ENCODE measurements at regions not wholly inside any gene's neighbourhood (a gene's known extent, or its start where the extent isn't known, plus 50 kb on each side); places are given as distances from the start of the nearest gene placed in this dataset.

DNA sequence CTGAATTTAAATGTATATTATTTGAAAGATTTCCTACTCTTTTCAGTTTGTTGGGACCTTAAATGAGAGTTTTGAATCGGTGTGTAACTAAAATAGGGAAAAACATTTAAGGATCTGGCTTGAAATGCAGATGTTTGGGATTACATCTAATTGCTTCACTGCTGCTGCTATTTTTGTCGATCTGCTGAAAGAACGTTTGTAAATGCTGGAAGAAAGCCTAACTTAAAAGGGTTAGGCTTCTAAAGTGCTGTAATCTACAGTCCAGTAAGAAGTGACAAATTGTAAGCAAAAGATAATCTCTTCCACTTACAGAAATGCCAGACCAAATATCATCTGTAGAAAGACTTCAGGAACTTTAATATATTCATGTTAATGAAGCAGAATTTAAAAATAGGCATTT lies 691.6 kb downstream of the ZNF385D start:
- peak; percentile 57 for DNase-seq (ENCODE audit: low read depth)
- H3K9me3 ChIP-seq (ENCODE audit: control insufficient read depth, low read length): no peaks in the 10 kb centered on the region

GRCh38 chr3:21056293-21056692 lies 694.7 kb downstream of the ZNF385D start:
- no peaks in the 10 kb centered on the region for H3K27me3 ChIP-seq (replicated peaks; ENCODE audit: control insufficient read depth, insufficient read depth, low read length)
- peaks cover 11% of the 10 kb centered on the region for H3K4me1 ChIP-seq (ENCODE audit: control insufficient read depth, insufficient read depth, low read length)
- H3K36me3 ChIP-seq (ENCODE audit: control insufficient read depth, insufficient read depth, low read length, severe bottlenecking): no peaks in the 10 kb centered on the region
- no peaks in the 10 kb centered on the region for H3K9me3 ChIP-seq (ENCODE audit: control insufficient read depth, low read length)
- DNase-seq (ENCODE audit: low read depth): no peak
- no peak overlapping the region for H3K9ac ChIP-seq (ENCODE audit: low read length)
- H3K4me3 ChIP-seq (ENCODE audit: low read length): no peak overlapping the region

More for the DNA sequence above, 691.6 kb downstream of the ZNF385D start:
- Histone ChIP-seq H3K4me3 (ENCODE audit: low read length) (peak overlapping the region; percentile 60), H3K36me3 (ENCODE audit: control insufficient read depth, insufficient read depth, low read length, severe bottlenecking) (no peaks in the 10 kb centered on the region), H3K4me1 (ENCODE audit: control insufficient read depth, insufficient read depth, low read length) (peaks cover 19% of the 10 kb centered on the region), H3K9ac (ENCODE audit: low read length) (peak overlapping the region; percentile 55), H3K27me3 (replicated peaks; ENCODE audit: control insufficient read depth, insufficient read depth, low read length) (no peaks in the 10 kb centered on the region)

GRCh38 chr3:21055015-21055414 lies 696.0 kb downstream of the ZNF385D start:
- no peaks in the 10 kb centered on the region for H3K36me3 ChIP-seq (ENCODE audit: control insufficient read depth, insufficient read depth, low read length, severe bottlenecking)
- H3K27me3 ChIP-seq (replicated peaks; ENCODE audit: control insufficient read depth, insufficient read depth, low read length): no peaks in the 10 kb centered on the region
- H3K9me3 ChIP-seq (ENCODE audit: control insufficient read depth, low read length): no peaks in the 10 kb centered on the region
- peaks cover 11% of the 10 kb centered on the region for H3K4me1 ChIP-seq (ENCODE audit: control insufficient read depth, insufficient read depth, low read length)
- DNase-seq (ENCODE audit: low read depth): no peak
- no peak overlapping the region for H3K9ac ChIP-seq (ENCODE audit: low read length)
- no peak overlapping the region for H3K4me3 ChIP-seq (ENCODE audit: low read length)

- Histone ChIP-seq H3K4me3 (ENCODE audit: low read length) (no peak overlapping the region), H3K9me3 (ENCODE audit: control insufficient read depth, low read length) (no peaks in the 10 kb centered on the region), H3K4me1 (ENCODE audit: control insufficient read depth, insufficient read depth, low read length) (peaks cover 3% of the 10 kb centered on the region), H3K9ac (ENCODE audit: low read length) (no peak overlapping the region), H3K36me3 (ENCODE audit: control insufficient read depth, insufficient read depth, low read length, severe bottlenecking) (no peaks in the 10 kb centered on the region), H3K27me3 (replicated peaks; ENCODE audit: control insufficient read depth, insufficient read depth, low read length) (no peaks in the 10 kb centered on the region)
- DNase-seq (ENCODE audit: low read depth): no peak
Observed at GRCh38 chr3:21054064-21054463, 696.9 kb downstream of the ZNF385D start.

GRCh38 chr3:21049334-21050062 lies 701.5 kb downstream of the ZNF385D start:
- Histone ChIP-seq H3K4me1 (ENCODE audit: control insufficient read depth, insufficient read depth, low read length) (no peaks in the 10 kb centered on the region), H3K9ac (ENCODE audit: low read length) (no peak overlapping the region), H3K4me3 (ENCODE audit: low read length) (no peak overlapping the region), H3K36me3 (ENCODE audit: control insufficient read depth, insufficient read depth, low read length, severe bottlenecking) (no peaks in the 10 kb centered on the region), H3K9me3 (ENCODE audit: control insufficient read depth, low read length) (no peaks in the 10 kb centered on the region), H3K27me3 (replicated peaks; ENCODE audit: control insufficient read depth, insufficient read depth, low read length) (no peaks in the 10 kb centered on the region)
- DNase-seq (ENCODE audit: low read depth): no peak

- Histone ChIP-seq H3K4me3 (ENCODE audit: low read length) (no peak overlapping the region), H3K4me1 (ENCODE audit: control insufficient read depth, insufficient read depth, low read length) (no peaks in the 10 kb centered on the region), H3K9me3 (ENCODE audit: control insufficient read depth, low read length) (no peaks in the 10 kb centered on the region), H3K36me3 (ENCODE audit: control insufficient read depth, insufficient read depth, low read length, severe bottlenecking) (no peaks in the 10 kb centered on the region), H3K27me3 (replicated peaks; ENCODE audit: control insufficient read depth, insufficient read depth, low read length) (no peaks in the 10 kb centered on the region), H3K9ac (ENCODE audit: low read length) (no peak overlapping the region)
- no peak for DNase-seq (ENCODE audit: low read depth)
Observed at GRCh38 chr3:21043139-21043538, 707.9 kb downstream of the ZNF385D start.

DNA sequence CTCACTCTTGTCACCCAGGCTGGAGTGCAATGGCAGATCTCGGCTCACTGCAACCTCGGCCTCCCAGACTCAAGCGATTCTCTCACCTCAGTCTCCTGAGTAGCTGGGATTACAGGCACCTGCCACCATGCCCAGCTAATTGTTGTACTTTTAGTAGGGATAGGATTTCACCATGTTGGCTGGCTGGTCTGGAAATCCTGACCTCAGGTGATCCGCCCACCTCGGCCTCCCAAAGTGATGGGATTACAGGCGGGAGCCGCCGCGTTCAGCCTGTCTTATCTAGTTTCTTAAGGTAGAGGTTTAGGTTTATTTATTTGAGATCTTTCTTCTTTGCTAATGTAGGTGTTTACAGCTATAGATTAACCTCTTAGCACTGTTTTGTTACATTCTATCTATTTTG lies 708.8 kb downstream of the ZNF385D start:
- no peaks in the 10 kb centered on the region for H3K9me3 ChIP-seq (ENCODE audit: control insufficient read depth, low read length)
- H3K9ac ChIP-seq (ENCODE audit: low read length): no peak overlapping the region
- no peaks in the 10 kb centered on the region for H3K27me3 ChIP-seq (replicated peaks; ENCODE audit: control insufficient read depth, insufficient read depth, low read length)
- H3K4me1 ChIP-seq (ENCODE audit: control insufficient read depth, insufficient read depth, low read length): no peaks in the 10 kb centered on the region
- DNase-seq (ENCODE audit: low read depth): no peak
- H3K36me3 ChIP-seq (ENCODE audit: control insufficient read depth, insufficient read depth, low read length, severe bottlenecking): no peaks in the 10 kb centered on the region
- no peak overlapping the region for H3K4me3 ChIP-seq (ENCODE audit: low read length)

DNA sequence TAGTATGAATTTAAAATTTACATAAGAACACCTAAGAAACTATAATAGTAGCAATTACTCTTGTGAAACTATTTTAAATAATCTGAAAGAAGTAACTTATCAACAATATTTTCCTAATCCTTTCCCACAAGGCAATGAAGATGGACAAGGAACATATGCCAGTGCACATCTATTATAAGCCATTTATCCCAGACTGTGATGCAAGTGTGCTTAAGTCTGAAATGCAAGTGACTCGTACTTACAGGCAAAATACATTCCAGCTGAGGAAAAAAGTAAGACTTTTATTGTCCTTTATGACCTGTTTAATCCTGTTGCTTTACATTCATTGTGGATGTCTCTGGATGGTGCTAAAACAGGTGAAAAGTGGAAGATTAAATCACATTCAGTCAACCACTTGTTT lies 709.4 kb downstream of the ZNF385D start:
- Histone ChIP-seq H3K9ac (ENCODE audit: low read length) (no peak overlapping the region), H3K36me3 (ENCODE audit: control insufficient read depth, insufficient read depth, low read length, severe bottlenecking) (no peaks in the 10 kb centered on the region), H3K27me3 (replicated peaks; ENCODE audit: control insufficient read depth, insufficient read depth, low read length) (no peaks in the 10 kb centered on the region), H3K4me3 (ENCODE audit: low read length) (no peak overlapping the region), H3K4me1 (ENCODE audit: control insufficient read depth, insufficient read depth, low read length) (no peaks in the 10 kb centered on the region), H3K9me3 (ENCODE audit: control insufficient read depth, low read length) (no peaks in the 10 kb centered on the region)
- DNase-seq (ENCODE audit: low read depth): peak; percentile 70

DNA sequence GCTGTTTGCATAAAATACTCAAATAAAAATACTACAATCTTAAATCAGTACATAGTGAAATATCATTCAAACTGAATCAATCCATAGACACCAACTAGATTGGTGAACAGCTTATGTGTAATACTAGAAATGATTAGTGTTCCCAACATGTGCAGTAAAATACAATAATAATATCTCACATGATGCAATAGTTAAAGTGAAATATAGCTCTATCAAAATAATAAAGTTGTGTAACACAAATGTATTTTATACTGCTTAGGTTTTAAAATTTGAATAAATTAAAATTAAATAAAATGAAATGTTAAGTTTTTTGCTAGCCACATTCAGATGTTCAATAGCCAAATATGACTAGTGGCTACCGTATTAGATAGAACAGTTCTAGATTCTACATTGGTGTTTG lies 714.1 kb downstream of the ZNF385D start:
- Histone ChIP-seq H3K9me3 (ENCODE audit: control insufficient read depth, low read length) (no peaks in the 10 kb centered on the region), H3K36me3 (ENCODE audit: control insufficient read depth, insufficient read depth, low read length, severe bottlenecking) (no peaks in the 10 kb centered on the region), H3K27me3 (replicated peaks; ENCODE audit: control insufficient read depth, insufficient read depth, low read length) (no peaks in the 10 kb centered on the region), H3K4me3 (ENCODE audit: low read length) (no peak overlapping the region), H3K9ac (ENCODE audit: low read length) (no peak overlapping the region), H3K4me1 (ENCODE audit: control insufficient read depth, insufficient read depth, low read length) (no peaks in the 10 kb centered on the region)
- DNase-seq (ENCODE audit: low read depth): no peak

DNA sequence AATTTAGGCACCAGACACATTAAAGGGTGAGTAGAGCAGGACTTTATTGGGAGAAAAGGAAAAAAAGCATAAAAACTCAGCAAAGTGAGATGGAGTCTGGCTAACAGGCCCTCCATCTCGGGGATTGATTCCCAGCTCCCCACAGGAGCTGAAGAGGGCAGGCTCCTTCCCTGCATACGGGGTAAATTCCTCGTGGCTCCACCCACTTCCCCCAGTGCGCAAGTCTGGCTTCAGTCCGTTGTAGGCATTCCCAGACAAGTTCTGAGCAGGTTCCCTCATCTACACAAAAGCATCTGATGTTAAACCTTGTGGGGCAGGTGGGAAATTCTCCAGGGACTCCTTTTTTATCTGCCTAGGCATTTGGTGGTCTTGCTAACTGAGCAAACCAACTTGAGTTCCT lies 722.6 kb downstream of the ZNF385D start:
- DNase-seq (ENCODE audit: low read depth): no peak
- Histone ChIP-seq H3K9me3 (ENCODE audit: control insufficient read depth, low read length) (no peaks in the 10 kb centered on the region), H3K4me3 (ENCODE audit: low read length) (no peak overlapping the region)

GRCh38 chr3:21024563-21024962 lies 726.4 kb downstream of the ZNF385D start:
- Histone ChIP-seq H3K27me3 (replicated peaks; ENCODE audit: control insufficient read depth, insufficient read depth, low read length) (no peaks in the 10 kb centered on the region), H3K4me1 (ENCODE audit: control insufficient read depth, insufficient read depth, low read length) (no peaks in the 10 kb centered on the region)
- no peak for DNase-seq (ENCODE audit: low read depth)

More for the DNA sequence above, 722.6 kb downstream of the ZNF385D start:
- Histone ChIP-seq H3K9ac (ENCODE audit: low read length) (no peak overlapping the region), H3K27me3 (replicated peaks; ENCODE audit: control insufficient read depth, insufficient read depth, low read length) (no peaks in the 10 kb centered on the region), H3K4me1 (ENCODE audit: control insufficient read depth, insufficient read depth, low read length) (no peaks in the 10 kb centered on the region), H3K36me3 (ENCODE audit: control insufficient read depth, insufficient read depth, low read length, severe bottlenecking) (no peaks in the 10 kb centered on the region)

GRCh38 chr3:21020681-21021080 lies 730.3 kb downstream of the ZNF385D start:
- Histone ChIP-seq H3K4me1 (ENCODE audit: control insufficient read depth, insufficient read depth, low read length) (no peaks in the 10 kb centered on the region), H3K9ac (ENCODE audit: low read length) (no peak overlapping the region), H3K36me3 (ENCODE audit: control insufficient read depth, insufficient read depth, low read length, severe bottlenecking) (no peaks in the 10 kb centered on the region), H3K4me3 (ENCODE audit: low read length) (no peak overlapping the region), H3K9me3 (ENCODE audit: control insufficient read depth, low read length) (peaks cover 5% of the 10 kb centered on the region), H3K27me3 (replicated peaks; ENCODE audit: control insufficient read depth, insufficient read depth, low read length) (no peaks in the 10 kb centered on the region)
- no peak for DNase-seq (ENCODE audit: low read depth)

More at GRCh38 chr3:21024563-21024962, 726.4 kb downstream of the ZNF385D start:
- Histone ChIP-seq H3K9ac (ENCODE audit: low read length) (no peak overlapping the region), H3K9me3 (ENCODE audit: control insufficient read depth, low read length) (no peaks in the 10 kb centered on the region), H3K4me3 (ENCODE audit: low read length) (no peak overlapping the region), H3K36me3 (ENCODE audit: control insufficient read depth, insufficient read depth, low read length, severe bottlenecking) (no peaks in the 10 kb centered on the region)
